CD4-positive, alpha-beta T cell (primary cell): ENCODE measurements at regions not wholly inside any gene's neighbourhood (a gene's known extent, or its start where the extent isn't known, plus 50 kb on each side); places are given as distances from the start of the nearest gene placed in this dataset.

Source experiments
- ATAC-seq: fragments of 200-7000 bp; cut with Tn5 transposase; one replicate; pipeline ENCODE4 v1.10.0; 2022; ENCODE audit warnings: mild to moderate bottlenecking; ENCODE audit not compliant: poor library complexity
- CTCF ChIA-PET: fragments of 350-600 bp; sonication (Branson Sonifier 250); formaldehyde crosslinking; loops from one replicate; lab custom pipeline; 2021; ENCODE audit warnings: antibody characterized with exemption, inconsistent platforms; lab: Charles Lee
- POLR2A ChIA-PET: fragments of 350-600 bp; sonication (Branson Sonifier 250); formaldehyde crosslinking; loops from one replicate; lab custom pipeline; 2021; ENCODE audit warnings: antibody characterized with exemption, inconsistent platforms; lab: Charles Lee
- DNase-seq, 14 experiments: peaks; one replicate each; pipeline ENCODE4 v3.0.0-alpha.2; 2013 to 2020; ENCODE audit warnings: mixed read lengths in 2 of 14
- H3K27ac ChIP-seq, 2 donors: one replicate each; pipeline versions ENCODE4 v1.5.1 to v1.7.0; 2013; ENCODE audit warnings: low read length in 2 of 2, low read depth in 1 of 2, mild to moderate bottlenecking in 1 of 2
- H3K27me3 ChIP-seq, 2 experiments: 1 replicate in 1 of 2; 2 replicates in 1 of 2; pipeline versions ENCODE4 v1.6.1 to v1.7.0; 2013; ENCODE audit warnings: low read length in 2 of 2, control low read depth in 1 of 2, mild to moderate bottlenecking in 1 of 2, moderate library complexity in 1 of 2; ENCODE audit not compliant: insufficient read depth in 2 of 2, control insufficient read depth in 1 of 2
- H3K36me3 ChIP-seq: one replicate; pipeline ENCODE4 v1.6.1; 2013; ENCODE audit warnings: low read length, control low read depth; ENCODE audit not compliant: insufficient read depth
- H3K4me1 ChIP-seq: one replicate; pipeline ENCODE4 v1.6.1; 2013; ENCODE audit warnings: low read length, control low read depth; ENCODE audit not compliant: insufficient read depth
- H3K4me3 ChIP-seq: one replicate; pipeline ENCODE4 v1.5.1; 2013; ENCODE audit warnings: mild to moderate bottlenecking, low read length, moderate library complexity
- H3K9me3 ChIP-seq, 2 experiments: 1 replicate in 1 of 2; 2 replicates in 1 of 2; pipeline versions ENCODE4 v1.6.1 to v1.7.0; 2013; ENCODE audit warnings: low read length in 2 of 2, mild to moderate bottlenecking in 2 of 2, control low read depth in 1 of 2, moderate library complexity in 1 of 2; ENCODE audit not compliant: control insufficient read depth in 1 of 2, insufficient read depth in 1 of 2
- H3K27ac Mint-ChIP-seq: one replicate; pipeline ENCODE4 v1.8.0; 2020; ENCODE audit warnings: mixed read lengths
- H3K27me3 Mint-ChIP-seq: one replicate; pipeline ENCODE4 v1.8.0; 2021; ENCODE audit warnings: mixed read lengths
- H3K36me3 Mint-ChIP-seq: one replicate; pipeline ENCODE4 v1.8.0; 2021; ENCODE audit warnings: low read depth, mixed read lengths
- H3K4me1 Mint-ChIP-seq: one replicate; pipeline ENCODE4 v1.8.0; 2021; ENCODE audit warnings: low read depth, mixed read lengths
- H3K4me3 Mint-ChIP-seq: one replicate; pipeline ENCODE4 v1.8.0; 2020; ENCODE audit warnings: mild to moderate bottlenecking, mixed read lengths
- H3K9me3 Mint-ChIP-seq: one replicate; pipeline ENCODE4 v1.8.0; 2020; ENCODE audit warnings: mixed read lengths
- intact Hi-C, 2 experiments: fragments of 100-400 bp; cut with DNase I in 1 of 2; cut with micrococcal nuclease in 1 of 2; formaldehyde crosslinking; loops; one replicate each; pipeline versions ENCODE4 v1.15.1 to v1.9.0; 2023 to 2025; cut with DNase I, micrococcal nuclease
- TF ChIP-seq, protein P1 (sequence below): fragments of 200-600 bp; IDR thresholded peaks from one replicate; pipeline ENCODE4 v1.8.0; 2022; ENCODE audit warnings: antibody characterized with exemption, mild to moderate bottlenecking

- CTCF ChIA-PET, result no interaction called here
- H3K4me3 ChIP-seq, result no peak overlapping the region
- H3K36me3 ChIP-seq, result no peaks in the 10 kb centered on the region
- no peaks in the 10 kb centered on the region for H3K27me3 ChIP-seq
- DNase-seq, result peak in 1 of 14 experiments; percentile 21
- intact Hi-C loops, result no loop called here
- ATAC-seq, result no peak
- Mint-ChIP-seq H3K4me3 (no peak overlapping the region), H3K9me3 (no peaks in the 10 kb centered on the region), H3K4me1 (no peaks in the 10 kb centered on the region), H3K27me3 (no peaks in the 10 kb centered on the region), H3K36me3 (no peaks in the 10 kb centered on the region), H3K27ac (no peak overlapping the region)
- no peaks in the 10 kb centered on the region for H3K4me1 ChIP-seq
- H3K27ac ChIP-seq, result no peak overlapping the region
- H3K9me3 ChIP-seq, result no peaks in the 10 kb centered on the region
- POLR2A ChIA-PET, result no interaction called here
- TF ChIP-seq, protein P1, sequence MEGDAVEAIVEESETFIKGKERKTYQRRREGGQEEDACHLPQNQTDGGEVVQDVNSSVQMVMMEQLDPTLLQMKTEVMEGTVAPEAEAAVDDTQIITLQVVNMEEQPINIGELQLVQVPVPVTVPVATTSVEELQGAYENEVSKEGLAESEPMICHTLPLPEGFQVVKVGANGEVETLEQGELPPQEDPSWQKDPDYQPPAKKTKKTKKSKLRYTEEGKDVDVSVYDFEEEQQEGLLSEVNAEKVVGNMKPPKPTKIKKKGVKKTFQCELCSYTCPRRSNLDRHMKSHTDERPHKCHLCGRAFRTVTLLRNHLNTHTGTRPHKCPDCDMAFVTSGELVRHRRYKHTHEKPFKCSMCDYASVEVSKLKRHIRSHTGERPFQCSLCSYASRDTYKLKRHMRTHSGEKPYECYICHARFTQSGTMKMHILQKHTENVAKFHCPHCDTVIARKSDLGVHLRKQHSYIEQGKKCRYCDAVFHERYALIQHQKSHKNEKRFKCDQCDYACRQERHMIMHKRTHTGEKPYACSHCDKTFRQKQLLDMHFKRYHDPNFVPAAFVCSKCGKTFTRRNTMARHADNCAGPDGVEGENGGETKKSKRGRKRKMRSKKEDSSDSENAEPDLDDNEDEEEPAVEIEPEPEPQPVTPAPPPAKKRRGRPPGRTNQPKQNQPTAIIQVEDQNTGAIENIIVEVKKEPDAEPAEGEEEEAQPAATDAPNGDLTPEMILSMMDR, result no peak
Measured at GRCh38 chr5:86918246-86918645, 300.5 kb downstream of the COX7C start.

- Histone ChIP-seq H3K4me3 (no peak overlapping the region), H3K27me3 (peaks cover 0 to 19% of the 10 kb centered on the region in 2 experiments), H3K36me3 (no peaks in the 10 kb centered on the region), H3K4me1 (no peaks in the 10 kb centered on the region), H3K9me3 (no peaks in the 10 kb centered on the region), H3K27ac (no peak overlapping the region)
- peaks cover 26% of the 10 kb centered on the region for H3K27me3 Mint-ChIP-seq
- no peak overlapping the region for H3K4me3 Mint-ChIP-seq
- TF ChIP-seq, protein P1, result no peak
- H3K4me1 Mint-ChIP-seq, result no peaks in the 10 kb centered on the region
- ATAC-seq (no peak), DNase-seq (no peak)
- H3K27ac Mint-ChIP-seq, result no peak overlapping the region
- ChIA-PET POLR2A (no interaction called here), CTCF (interaction anchor here (2.6 kb wide), 1 partner anchor 31 kb away, joined by 5 read pairs; no protein-coding TSS in a partner anchor)
- H3K36me3 Mint-ChIP-seq, result no peaks in the 10 kb centered on the region
- no peaks in the 10 kb centered on the region for H3K9me3 Mint-ChIP-seq
- intact Hi-C loops, result no loop called here
Measured at GRCh38 chr5:86926033-86926432, 308.3 kb downstream of the COX7C start.

- no peaks in the 10 kb centered on the region for H3K9me3 Mint-ChIP-seq
- ChIA-PET POLR2A (no interaction called here), CTCF (no interaction called here)
- Histone ChIP-seq H3K4me3 (no peak overlapping the region), H3K9me3 (no peaks in the 10 kb centered on the region), H3K36me3 (no peaks in the 10 kb centered on the region), H3K4me1 (no peaks in the 10 kb centered on the region), H3K27me3 (peaks cover 0 to 18% of the 10 kb centered on the region in 2 experiments), H3K27ac (no peak overlapping the region)
- no peak overlapping the region for H3K27ac Mint-ChIP-seq
- H3K4me3 Mint-ChIP-seq, result no peak overlapping the region
- H3K36me3 Mint-ChIP-seq, result no peaks in the 10 kb centered on the region
- H3K4me1 Mint-ChIP-seq, result no peaks in the 10 kb centered on the region
- H3K27me3 Mint-ChIP-seq, result peaks cover 32% of the 10 kb centered on the region
- TF ChIP-seq, protein P1, result no peak
- DNase-seq (no peak), ATAC-seq (no peak)
- intact Hi-C loops, result no loop called here
Measured at GRCh38 chr5:86929123-86929766, 311.5 kb downstream of the COX7C start.
